Activated CD4-positive, CD25-positive, alpha-beta regulatory T cell treated with anti-CD3 and anti-CD28 coated beads, Interleukin-2, amount 50 U/mL, for 16 hours (primary cell): ENCODE measurements at regions not wholly inside any gene's neighbourhood (a gene's known extent, or its start where the extent isn't known, plus 50 kb on each side); places are given as distances from the start of the nearest gene placed in this dataset.
"Not testable (repeated sequence)": the region's sequence is repeated elsewhere in the genome, so short reads cannot be mapped to it uniquely, and the experiment has no call there.

Experiments
- DNase-seq: peaks from one replicate; pipeline ENCODE4 v3.0.0-alpha.2; 2020; ENCODE audit warnings: low read depth, low spot score

- no peak for DNase-seq
Measured at GRCh38 chr2:128596396-128597120, 277.9 kb upstream of the HS6ST1 start.

GRCh38 chr2:128597121-128597762, 278.6 kb upstream of the HS6ST1 start:
- no peak for DNase-seq

GRCh38 chr2:128598260-128598659, 279.6 kb upstream of the HS6ST1 start:
- DNase-seq: not testable (repeated sequence)

GRCh38 chr2:128598862-128599441, 280.3 kb upstream of the HS6ST1 start:
- no peak for DNase-seq

GRCh38 chr2:128599700-128600099, 281.0 kb upstream of the HS6ST1 start:
- DNase-seq: no peak

GRCh38 chr2:128600581-128601297, 282.1 kb upstream of the HS6ST1 start:
- DNase-seq: no peak

GRCh38 chr2:128601298-128602037, 282.8 kb upstream of the HS6ST1 start:
- DNase-seq: no peak

GRCh38 chr2:128602038-128602698, 283.5 kb upstream of the HS6ST1 start:
- no peak for DNase-seq

- no peak for DNase-seq
Measured at GRCh38 chr2:128602699-128603101, 284.0 kb upstream of the HS6ST1 start.

GRCh38 chr2:128603411-128603924, 284.8 kb upstream of the HS6ST1 start:
- DNase-seq: no peak

- DNase-seq: no peak
Measured at GRCh38 chr2:128604045-128604444, 285.4 kb upstream of the HS6ST1 start.

- not testable (repeated sequence) for DNase-seq
Measured at GRCh38 chr2:128604581-128604980, 285.9 kb upstream of the HS6ST1 start.

- DNase-seq: no peak
Measured at GRCh38 chr2:128605421-128605820, 286.8 kb upstream of the HS6ST1 start.

- no peak for DNase-seq
Measured at GRCh38 chr2:128605931-128606330, 287.3 kb upstream of the HS6ST1 start.

GRCh38 chr2:128606837-128607236, 288.2 kb upstream of the HS6ST1 start:
- no peak for DNase-seq

GRCh38 chr2:128607440-128607839, 288.8 kb upstream of the HS6ST1 start:
- no peak for DNase-seq

- DNase-seq: no peak
Measured at GRCh38 chr2:128607911-128608506, 289.3 kb upstream of the HS6ST1 start.

- DNase-seq: no peak
Measured at GRCh38 chr2:128608921-128609880, 290.5 kb upstream of the HS6ST1 start.

- DNase-seq: no peak
Measured at GRCh38 chr2:128610496-128610895, 291.8 kb upstream of the HS6ST1 start.
